NCI-H1694 (cell line): ENCODE measurements at regions not wholly inside any gene's neighbourhood (a gene's known extent, or its start where the extent isn't known, plus 50 kb on each side); places are given as distances from the start of the nearest gene placed in this dataset.
"Not testable (repeated sequence)": the region's sequence is repeated elsewhere in the genome, so short reads cannot be mapped to it uniquely, and the experiment has no call there.

Experiments
- DNase-seq: peaks from one replicate; lab custom pipeline; 2025; lab: John Stamatoyannopoulos, UW

DNA sequence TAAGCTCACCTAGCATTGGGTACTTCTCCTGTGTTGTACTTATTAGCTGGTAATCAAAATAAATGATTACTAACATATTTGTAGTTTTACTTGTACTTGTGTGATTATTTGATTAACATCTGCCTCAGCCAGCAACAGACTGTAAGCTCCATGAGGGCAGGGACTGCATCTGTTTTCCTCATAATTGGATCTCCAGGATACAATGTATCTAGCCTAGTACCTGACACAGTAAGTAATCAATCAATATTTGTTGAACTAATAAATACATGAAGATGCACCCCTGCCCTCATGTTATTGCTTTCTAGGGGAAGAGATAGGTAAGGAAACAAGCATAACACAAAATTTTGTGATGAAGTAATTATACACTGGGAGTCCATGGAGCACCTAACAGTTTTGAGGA, 101.5 kb downstream of the TENT5C start:
- no peak for DNase-seq

DNA sequence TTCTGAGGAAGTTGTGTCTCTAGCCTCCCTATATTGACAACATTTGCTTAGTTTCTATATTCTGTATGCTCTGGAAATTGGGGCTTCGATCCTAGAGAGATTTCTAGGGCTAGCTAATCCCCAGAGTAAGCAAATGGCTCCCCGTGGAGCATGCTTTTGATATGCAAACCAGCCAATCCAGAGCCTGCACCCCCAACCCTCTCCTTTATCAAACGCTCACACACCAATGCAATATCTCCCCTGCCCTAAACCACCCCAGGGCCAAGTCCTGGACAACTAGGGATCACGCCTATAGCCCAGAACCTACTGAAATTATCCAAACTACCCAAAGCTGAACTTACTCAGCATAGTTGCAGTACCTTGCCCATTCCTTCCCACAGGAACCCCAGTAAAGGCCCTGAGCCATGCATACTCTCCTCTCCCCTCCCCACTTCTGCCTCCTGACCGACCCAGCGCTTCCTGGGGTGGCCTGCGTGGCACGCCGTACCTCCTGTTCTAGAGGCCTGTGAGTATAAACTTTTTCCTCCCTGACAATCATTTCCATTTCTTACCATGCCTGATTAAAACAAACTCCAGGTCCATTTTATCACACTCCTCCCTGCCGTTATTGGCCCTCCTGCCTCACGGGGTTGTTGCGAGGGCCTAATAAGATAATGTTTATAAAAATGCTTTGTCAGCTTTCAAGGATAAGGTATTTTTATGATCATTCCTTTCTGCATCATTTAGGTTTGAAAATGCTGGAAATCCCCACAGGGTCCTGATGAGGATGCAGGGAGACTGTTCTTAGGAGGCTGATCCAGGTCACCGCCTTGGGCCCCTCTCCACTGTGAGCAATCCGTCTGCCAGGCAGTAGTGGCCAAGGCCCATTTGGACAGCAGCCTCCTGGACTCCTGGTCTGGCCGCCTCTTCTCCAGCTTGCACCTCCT, 102.7 kb downstream of the TENT5C start:
- DNase-seq, result no peak

DNA sequence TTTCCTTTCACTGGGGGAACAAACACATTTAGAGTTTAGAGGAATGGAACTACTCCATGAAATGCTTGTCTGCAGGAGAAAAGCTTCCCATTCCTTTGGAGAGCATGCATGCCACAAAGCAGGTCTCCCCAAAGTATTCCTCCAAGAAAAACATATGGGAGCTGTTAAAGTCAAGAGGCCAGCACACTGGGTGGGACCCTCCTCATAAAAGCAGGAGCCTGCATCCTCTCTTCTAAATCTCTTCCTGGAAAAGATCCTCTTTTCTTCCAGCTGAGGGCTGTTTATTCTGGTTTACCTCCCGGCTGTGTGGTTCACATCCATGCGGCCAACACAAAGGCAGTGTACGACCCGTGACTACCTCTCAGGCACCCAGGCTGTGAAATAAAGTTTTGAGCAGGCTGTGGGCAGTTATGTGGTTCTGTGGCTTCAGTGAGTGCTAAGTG, 103.4 kb downstream of the TENT5C start:
- no peak for DNase-seq

DNA sequence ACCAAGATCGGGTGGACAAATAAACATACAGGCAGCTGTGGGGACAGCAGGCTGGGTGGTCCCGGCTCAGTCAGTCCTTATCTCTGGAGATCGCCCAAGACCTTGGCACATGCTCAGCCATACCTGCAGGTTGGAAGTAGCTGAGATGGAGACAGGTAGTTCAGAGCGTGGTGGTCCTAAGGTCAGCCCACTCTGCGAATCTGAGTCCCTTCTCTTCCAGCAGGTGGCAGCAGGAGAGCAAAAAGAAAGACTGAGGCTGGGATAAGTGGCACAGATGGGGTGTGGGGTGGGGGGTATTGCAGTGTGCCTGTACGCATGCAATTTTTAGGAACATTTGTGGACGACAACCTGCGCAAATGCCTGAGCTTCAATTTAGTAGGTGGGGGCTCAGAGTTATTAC, 104.9 kb downstream of the TENT5C start:
- no peak for DNase-seq

DNA sequence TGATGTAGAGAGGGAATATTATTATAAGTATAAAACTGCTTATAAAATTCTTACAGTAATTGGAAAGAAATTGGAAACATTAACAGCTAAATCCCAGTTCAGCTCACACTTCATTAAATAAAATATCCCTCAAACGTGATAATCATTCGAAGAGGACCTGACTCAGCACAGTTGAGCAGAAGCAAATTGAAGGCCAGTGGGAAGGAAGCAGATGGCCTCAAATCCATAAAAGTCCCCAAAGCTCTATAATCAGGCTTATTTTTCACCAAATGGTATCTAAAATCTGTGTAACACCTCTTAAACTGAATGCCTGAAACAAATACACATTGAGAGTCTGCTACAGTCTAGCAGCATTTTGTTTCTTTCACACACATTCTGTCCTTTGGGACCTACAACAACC, 106.8 kb downstream of the TENT5C start:
- DNase-seq, result no peak

DNA sequence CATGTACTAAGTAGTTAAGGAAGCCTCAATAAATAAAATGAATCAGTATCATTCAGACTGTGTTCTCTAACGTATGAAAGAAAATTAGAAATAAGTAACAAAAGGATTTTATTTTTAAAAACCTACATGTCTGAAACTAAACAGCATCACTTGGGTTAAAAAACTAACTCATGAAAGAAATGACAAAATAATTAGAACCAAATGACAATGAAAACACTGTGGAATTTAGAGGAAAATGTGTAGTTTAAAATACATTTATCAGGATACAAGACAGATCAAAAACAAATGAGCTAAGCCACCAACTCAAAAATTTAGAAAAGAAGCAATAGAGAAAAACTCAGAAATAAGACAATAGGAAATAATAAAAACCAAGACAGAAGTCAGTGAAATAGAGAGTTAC, 108.7 kb downstream of the TENT5C start:
- DNase-seq, result no peak

DNA sequence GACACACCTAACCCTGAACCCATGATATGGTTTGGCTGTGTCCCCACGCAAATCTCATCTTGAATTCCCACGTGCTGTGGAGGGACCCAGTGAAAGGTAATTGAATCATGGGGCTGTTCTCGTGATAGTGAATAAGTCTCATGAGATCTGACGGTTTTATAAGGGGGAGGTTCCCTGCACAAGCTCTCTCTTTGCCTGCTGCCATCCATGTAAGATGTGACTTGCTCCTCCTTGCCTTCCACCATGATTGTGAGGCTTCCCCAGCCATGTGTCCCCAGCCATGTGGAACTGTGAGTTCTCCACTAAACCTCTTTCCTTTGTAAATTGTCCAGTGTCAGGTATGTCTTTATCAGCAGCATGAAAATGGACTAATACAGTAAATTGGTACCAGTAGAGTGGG, 110.2 kb downstream of the TENT5C start:
- DNase-seq, result not testable (repeated sequence)

DNA sequence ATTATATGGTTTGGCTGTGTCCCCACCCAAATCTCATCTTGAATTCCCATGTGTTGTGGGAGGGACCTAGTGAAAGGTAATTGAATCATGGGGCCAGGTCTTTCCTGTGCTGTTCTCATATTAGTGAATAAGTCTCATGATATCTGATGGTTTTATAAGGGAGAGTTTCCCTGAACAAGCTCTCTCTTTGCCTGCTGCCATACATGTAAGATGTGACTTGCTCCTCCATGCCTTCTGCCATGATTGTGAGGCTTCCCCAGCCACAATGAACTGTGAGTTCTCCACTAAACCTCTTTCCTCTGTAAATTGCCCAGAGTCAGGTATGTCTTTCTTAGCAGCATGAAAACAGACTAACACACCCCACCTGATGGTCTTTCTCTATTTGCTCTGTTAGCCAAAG, 112.1 kb downstream of the TENT5C start:
- not testable (repeated sequence) for DNase-seq

DNA sequence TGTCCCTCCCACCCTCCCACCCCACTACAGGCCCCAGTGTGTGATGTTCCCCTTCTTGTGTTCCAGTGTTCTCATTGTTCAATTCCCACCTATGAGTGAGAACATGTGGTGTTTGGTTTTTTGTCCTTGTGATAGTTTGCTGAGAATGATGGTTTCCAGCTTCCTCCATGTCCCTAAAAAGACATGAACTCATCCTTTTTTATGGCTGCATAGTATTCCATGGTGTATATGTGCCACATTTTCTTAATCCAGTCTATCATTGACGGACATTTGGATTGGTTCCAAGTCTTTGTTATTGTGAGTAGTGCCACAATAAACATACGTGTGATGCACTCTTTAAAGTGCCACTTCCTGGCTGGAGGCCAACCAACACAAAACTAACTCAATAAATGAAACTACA, 112.7 kb downstream of the TENT5C start:
- DNase-seq, result not testable (repeated sequence)

DNA sequence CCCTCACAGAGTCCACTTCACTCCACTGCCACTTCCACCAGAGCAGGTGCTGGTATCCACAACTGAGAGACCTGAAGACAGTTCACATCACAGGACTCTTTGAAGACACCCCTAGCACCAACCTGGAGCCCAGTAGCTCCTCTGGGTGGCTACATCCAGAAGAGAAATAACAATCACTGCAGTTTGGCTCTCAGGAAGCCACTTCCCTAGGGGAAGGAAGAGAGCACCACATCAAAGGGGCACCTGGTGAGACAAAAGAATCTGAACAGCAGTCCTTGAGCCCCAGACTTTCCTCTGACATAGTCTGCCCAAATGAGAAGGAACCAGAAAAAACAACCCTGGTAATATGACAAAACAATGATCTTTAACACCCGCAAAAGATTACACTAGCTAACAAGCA, 113.2 kb downstream of the TENT5C start:
- no peak for DNase-seq

DNA sequence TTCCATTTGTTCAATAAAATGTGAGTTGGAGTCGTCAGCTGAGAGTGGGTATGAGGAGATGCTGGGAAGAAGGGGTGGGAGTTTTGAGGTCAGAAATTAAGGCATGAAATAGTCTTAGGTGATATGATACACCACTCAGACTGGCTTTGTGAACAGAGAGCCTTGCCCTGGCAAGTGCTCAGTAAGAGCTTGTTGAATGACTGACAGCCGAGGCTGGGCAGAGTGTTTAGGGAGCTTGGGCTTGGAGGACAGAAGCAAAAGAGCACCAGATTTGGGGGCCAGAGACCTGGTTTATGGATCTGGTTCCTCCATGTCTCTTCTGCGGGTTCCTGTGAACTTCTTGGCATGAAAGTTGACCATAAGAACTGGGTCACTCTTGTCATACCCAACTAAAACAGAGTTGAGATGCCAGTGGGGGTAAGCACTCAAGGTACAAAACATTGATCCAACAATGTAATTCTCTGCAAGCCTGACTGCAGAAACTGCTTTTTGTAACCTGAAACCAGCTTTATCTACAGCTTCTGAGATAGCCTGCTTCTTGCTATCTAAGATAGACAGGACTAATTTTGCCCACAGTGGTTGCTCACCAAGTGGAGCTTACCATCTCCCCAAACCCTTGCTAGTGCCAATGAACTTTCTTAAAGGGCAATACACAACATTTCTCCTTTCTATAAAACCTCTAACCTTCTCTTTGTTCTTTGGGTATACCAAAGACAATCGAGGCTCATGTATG, 126.4 kb downstream of the TENT5C start:
- no peak for DNase-seq

DNA sequence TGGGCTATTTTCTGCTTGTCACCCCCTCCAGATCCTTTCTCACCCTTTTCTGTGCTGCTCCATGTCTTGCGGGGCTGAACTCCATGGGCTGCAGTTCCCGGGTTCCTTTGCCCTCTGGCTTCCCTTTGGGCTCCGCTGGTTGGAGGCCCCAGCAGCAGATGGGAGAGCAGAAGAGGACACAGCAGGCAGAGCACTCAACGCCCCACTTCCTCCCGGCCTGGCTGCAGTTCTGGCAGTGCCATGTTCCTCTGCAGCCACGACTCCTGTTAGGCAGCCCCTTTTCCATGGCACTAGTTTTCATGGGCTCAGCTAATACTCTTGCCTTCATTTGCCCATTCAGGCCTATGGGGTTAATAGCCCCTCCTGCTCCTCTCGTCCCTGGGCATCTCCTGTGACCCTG, 127.1 kb downstream of the TENT5C start:
- no peak for DNase-seq

DNA sequence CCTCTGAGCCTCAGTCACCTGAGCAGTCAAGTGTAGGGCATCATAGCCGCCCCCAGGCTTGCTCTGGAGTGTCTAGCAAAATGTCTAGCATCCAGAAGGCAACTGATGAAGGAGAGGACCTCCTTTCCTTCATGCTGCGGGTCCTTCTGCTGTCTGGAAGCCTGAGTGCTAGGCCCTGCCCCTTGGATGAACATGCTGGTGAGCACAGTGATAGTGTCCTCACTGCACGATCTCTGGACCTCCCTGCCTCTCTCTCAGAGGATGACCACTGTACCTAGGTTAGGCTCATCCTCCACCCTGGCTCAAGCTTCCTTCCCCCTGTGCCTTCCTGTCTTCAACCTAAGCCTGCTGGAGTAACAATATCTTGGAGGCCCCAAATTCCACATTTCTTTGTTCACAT, 128.6 kb downstream of the TENT5C start:
- DNase-seq, result no peak

DNA sequence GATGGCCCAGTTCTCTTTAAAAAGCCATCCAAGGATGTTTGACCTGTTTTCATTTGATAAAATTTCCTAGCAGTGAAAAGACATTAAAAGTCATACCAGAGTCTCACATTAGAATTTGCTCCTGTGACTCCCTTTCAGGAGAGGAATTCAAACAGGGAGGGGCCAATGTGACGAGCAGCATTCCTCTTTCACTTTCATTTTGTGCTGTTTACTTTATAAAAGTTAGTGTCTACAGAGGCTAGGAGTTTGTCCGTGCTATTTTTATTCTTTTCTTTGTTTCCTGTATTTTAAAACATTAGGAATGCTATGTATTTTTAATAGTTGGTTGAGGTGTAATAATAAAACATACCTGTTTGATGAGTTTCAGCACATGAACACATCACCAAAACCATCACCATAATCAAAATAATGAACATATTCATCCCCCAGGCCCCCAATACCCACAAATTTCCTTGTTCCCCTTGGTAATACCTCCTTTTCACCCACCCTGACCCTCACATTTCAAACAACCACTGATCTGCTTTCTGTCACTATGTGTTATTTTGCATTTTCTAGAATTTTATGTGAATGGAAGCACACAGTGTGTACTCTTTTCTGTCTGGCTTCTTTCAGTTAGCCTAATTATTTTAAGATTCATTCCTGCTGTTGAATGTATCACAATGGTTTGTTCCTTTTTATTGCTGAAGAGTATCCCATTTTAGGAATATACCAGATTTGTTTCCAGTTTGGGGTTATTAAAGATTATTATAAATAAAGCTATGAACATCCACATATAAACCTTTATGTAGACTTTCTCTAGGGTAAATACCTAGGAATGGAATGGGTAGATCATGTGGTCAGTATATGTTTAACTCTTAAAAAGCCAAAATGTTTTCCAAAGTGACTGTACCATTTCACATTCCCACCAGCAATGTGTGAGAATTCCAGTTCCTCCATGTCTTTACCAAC, 129.5 kb downstream of the TENT5C start:
- peak; percentile 13 for DNase-seq

DNA sequence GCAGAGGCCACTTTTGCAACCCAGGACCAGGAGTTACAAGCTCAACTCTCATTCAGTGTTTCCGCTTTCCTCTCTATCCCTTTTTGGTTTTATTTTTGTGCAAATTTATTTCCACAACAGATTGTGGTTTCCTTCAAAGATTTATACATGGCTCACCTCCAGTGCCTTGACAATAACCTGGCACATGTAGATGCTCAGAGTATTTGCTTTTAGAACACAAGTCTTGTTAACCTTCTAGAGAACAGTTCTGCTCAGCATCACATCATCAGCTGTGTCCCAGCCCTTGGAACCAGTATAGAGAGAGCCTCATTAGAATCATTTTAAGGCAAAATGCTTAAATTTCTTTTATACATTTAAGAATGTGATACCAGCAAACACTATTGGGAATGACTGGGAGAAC, 133.7 kb downstream of the TENT5C start:
- DNase-seq, result no peak

DNA sequence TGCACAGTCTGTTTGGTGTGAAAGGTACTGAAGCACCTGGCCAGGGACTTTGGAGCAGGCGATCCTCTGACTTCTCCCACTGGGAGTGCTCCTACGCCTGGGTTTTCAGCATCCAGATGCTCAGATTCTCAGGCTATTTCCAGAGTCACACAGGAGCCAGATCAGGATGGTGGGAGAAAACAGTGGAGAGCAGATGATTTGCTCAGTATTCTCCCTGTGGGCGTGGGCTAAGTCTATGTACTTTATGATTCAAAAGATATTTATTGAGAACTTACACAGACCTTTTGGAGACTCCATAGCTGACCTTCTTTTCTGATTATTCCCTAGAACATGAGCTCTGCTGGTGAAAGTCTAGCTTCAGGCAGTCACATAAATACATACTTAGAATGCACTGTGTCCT, 134.6 kb downstream of the TENT5C start:
- DNase-seq, result no peak

DNA sequence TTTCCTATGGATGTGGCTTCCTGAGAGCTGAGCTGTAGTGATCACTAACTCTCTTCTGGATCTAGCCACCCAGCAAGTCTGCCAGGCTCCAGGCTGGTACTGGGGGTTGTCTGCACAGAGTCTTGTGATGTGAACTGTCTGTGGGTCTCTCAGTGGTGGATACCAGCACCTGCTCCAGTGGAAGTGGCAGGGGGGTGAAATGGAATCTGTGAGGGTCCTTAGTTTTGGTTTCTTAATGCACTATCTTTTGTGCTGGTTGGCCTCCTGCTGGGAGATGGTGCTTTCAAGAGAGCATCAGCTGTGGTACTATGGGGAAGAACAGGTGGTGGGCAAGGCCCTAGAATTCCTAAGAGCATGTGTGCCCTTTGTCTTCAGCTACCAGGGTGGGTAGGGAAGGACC, 140.7 kb downstream of the TENT5C start:
- DNase-seq, result not testable (repeated sequence)

DNA sequence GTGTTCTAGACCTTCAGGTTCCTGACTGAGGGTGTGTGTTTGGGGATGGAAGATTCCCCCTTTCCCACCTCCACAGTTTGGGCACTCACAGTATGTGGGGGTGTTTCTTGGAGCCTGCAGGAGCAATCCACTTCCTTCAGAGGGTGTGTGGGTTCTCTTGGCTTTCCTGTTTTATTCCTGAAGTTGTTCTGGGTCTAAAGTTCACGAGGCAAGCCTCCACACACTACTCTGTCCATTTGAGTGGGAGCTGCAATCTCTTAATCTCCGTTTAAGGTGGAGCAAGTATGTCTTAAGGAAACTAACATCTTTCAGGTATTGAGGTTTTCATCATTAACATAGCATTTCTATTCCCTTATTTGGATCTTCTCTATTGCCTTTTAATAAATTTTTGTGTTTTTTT, 141.8 kb downstream of the TENT5C start:
- DNase-seq, result no peak

DNA sequence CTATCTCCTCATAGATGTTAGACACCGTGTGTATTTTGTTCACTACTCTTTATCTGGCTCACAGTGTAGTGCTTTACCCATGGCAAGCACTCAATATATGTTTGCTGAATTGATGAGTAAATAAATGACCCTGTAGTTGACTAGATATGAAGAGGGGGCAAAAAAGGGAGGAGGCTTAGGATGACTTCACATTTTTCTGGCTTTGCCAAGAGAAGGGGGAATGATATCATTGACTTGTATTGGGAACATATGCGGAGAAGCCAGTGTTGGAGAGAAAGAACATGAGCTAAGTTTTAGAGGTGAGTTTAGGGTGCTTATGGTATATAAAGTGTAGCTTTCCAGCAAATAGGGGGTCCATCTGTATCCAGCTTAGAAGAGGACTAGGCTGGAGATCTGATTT, 145.5 kb downstream of the TENT5C start:
- no peak for DNase-seq

DNA sequence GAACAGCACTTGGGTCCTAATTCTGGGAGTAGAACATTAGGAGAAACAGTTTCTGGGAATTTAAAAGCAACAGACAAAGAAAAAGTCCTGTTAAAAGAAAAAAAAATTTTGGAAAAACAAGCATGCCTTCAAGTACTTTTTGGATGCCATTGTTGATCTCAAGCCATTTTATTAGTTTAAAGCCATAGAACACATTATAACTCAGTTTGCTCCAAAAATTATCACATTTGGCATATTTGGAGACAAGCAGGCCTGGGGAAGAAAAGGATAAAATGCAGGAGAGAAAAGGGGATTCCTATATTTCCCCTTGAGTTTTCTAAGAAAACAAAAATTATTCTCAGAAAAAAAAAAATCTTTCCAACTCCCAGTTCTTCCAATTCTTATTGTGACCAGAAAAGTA, 146.8 kb downstream of the TENT5C start:
- DNase-seq, result no peak

DNA sequence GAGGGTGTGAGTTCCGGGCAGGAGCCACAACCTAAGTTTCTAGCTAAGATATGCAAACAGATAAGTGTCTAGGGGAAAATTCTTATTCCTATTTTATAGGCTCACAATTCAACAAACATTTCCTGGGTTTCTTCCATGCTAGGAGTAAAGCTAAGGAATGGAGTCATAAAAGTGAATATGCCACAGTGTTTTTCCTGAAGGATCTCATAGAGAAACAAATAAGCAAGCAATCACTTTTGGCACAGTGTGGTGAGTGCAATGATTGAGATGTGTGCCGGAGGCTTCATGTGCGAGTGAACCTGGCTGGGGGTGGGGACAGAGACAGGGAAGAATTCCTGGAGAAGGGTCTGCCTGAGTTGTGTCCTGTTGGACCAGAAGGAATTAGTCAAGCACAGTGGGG, 147.4 kb downstream of the TENT5C start:
- DNase-seq, result no peak

DNA sequence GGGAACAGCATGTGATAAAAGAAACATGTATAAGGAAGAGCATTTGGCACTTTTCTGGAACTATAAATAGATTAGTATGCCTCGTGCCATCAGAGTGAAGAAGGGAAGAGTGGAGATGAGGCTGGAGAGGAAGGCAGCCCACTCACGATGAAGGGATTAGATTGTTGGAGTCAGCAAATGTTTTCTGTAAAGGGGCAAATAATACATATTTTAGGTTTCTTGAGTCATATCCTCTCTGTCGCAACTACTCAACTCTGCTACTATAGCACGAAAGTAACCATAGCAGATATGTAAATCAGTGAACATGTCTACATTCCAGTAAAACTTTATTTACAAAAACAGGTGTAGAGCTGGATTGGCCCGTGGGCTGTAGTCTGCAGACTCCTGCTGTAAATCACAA, 147.8 kb downstream of the TENT5C start:
- no peak for DNase-seq
